ENCODE measurements at regions not wholly inside any gene's neighbourhood (a gene's known extent, or its start where the extent isn't known, plus 50 kb on each side); places are given as distances from the start of the nearest gene placed in this dataset.

GRCh38 chr10:37584643-37585042, 272.8 kb downstream of the ZNF248 start:
- Histone ChIP-seq H3K9me3 (ENCODE audit: low read length) (no peaks in the 10 kb centered on the region), H3K27me3 (ENCODE audit: control insufficient read depth in 1 of 2, insufficient read depth in 2 of 2, low read length in 2 of 2) (no peaks in the 10 kb centered on the region), H3K4me1 (ENCODE audit: insufficient read depth, low read length) (no peaks in the 10 kb centered on the region), H3K4me2 (ENCODE audit: low read depth, low read length) (no peak overlapping the region), H2AFZ (ENCODE audit: low read length) (no peak overlapping the region), H3K4me3 (replicated peaks in 1 of 3; ENCODE audit: insufficient read depth in 1 of 3, low read depth in 2 of 3, low read length in 3 of 3) (no peak overlapping the region), H3K79me2 (ENCODE audit: insufficient read depth, low read length) (no peaks in the 10 kb centered on the region), H3K27ac (ENCODE audit: extremely low read length, insufficient read depth, low read length) (no peak overlapping the region), H4K20me1 (ENCODE audit: insufficient read depth, low read length) (no peaks in the 10 kb centered on the region), H3K36me3 (replicated peaks in 1 of 2; ENCODE audit: control insufficient read depth in 1 of 2, insufficient read depth in 2 of 2, low read length in 2 of 2) (no peaks in the 10 kb centered on the region), H3K9ac (ENCODE audit: insufficient read depth, low read depth, low read length) (no peak overlapping the region)
- WGBS (ENCODE audit: low lambda C conversion rate): 7% methylated on average over 4 of the region's 4 CpGs
- ATAC-seq (no peak), FAIRE-seq (no peak), DNase-seq (ENCODE audit: low spot score) (no peak)
- intact Hi-C loops (cut with micrococcal nuclease; ENCODE audit: unreplicated experiment): no loop called here
- BruUV-seq (replicated peaks): no TSS peak
- ChIA-PET CTCF (ENCODE audit: low intra/inter-chr PET ratio, low total read pairs) (no interaction called here), POLR2A (no interaction called here)
- no peak for TF ChIP-seq CERS6 (CRISPR knock-in tag; IDR thresholded peaks at IDR 0.05)
- no peak for TF ChIP-seq MAF1 (CRISPR knock-in tag; IDR thresholded peaks at IDR 0.05; ENCODE audit: borderline replicate concordance)
- TF ChIP-seq, protein P1, sequence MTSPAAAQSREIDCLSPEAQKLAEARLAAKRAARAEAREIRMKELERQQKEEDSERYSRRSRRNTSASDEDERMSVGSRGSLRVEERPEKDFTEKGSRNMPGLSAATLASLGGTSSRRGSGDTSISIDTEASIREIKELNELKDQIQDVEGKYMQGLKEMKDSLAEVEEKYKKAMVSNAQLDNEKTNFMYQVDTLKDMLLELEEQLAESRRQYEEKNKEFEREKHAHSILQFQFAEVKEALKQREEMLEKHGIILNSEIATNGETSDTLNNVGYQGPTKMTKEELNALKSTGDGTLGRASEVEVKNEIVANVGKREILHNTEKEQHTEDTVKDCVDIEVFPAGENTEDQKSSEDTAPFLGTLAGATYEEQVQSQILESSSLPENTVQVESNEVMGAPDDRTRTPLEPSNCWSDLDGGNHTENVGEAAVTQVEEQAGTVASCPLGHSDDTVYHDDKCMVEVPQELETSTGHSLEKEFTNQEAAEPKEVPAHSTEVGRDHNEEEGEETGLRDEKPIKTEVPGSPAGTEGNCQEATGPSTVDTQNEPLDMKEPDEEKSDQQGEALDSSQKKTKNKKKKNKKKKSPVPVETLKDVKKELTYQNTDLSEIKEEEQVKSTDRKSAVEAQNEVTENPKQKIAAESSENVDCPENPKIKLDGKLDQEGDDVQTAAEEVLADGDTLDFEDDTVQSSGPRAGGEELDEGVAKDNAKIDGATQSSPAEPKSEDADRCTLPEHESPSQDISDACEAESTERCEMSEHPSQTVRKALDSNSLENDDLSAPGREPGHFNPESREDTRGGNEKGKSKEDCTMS (CRISPR knock-in tag; conservative IDR thresholded peaks at IDR 0.05): no peak
- TF ChIP-seq NFIB (CRISPR knock-in tag; IDR thresholded peaks at IDR 0.05; ENCODE audit: borderline replicate concordance): no peak
- TF ChIP-seq BRCA1 (CRISPR knock-in tag; IDR thresholded peaks at IDR 0.05): no peak
- TF ChIP-seq, protein P2, sequence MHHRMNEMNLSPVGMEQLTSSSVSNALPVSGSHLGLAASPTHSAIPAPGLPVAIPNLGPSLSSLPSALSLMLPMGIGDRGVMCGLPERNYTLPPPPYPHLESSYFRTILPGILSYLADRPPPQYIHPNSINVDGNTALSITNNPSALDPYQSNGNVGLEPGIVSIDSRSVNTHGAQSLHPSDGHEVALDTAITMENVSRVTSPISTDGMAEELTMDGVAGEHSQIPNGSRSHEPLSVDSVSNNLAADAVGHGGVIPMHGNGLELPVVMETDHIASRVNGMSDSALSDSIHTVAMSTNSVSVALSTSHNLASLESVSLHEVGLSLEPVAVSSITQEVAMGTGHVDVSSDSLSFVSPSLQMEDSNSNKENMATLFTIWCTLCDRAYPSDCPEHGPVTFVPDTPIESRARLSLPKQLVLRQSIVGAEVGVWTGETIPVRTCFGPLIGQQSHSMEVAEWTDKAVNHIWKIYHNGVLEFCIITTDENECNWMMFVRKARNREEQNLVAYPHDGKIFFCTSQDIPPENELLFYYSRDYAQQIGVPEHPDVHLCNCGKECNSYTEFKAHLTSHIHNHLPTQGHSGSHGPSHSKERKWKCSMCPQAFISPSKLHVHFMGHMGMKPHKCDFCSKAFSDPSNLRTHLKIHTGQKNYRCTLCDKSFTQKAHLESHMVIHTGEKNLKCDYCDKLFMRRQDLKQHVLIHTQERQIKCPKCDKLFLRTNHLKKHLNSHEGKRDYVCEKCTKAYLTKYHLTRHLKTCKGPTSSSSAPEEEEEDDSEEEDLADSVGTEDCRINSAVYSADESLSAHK (CRISPR knock-in tag; IDR thresholded peaks at IDR 0.05; ENCODE audit: borderline replicate concordance): no peak
- TF ChIP-seq SMAD3 (CRISPR knock-in tag; IDR thresholded peaks at IDR 0.05): no peak
- TF ChIP-seq ATF3 (CRISPR knock-in tag; IDR thresholded peaks at IDR 0.05): no peak
- TF ChIP-seq TOPORS (CRISPR knock-in tag; IDR thresholded peaks at IDR 0.05): no peak
- TF ChIP-seq NR2C2 (CRISPR knock-in tag; IDR thresholded peaks at IDR 0.05; ENCODE audit: borderline replicate concordance): no peak
- in situ Hi-C loops (cut with HindIII; ENCODE audit: extremely low pct_ligation_motif_present, low pct_unique_long_range_greater_than_20kb): no loop called here

All from HepG2 (cell line).